ENCODE measurements at regions not wholly inside any gene's neighbourhood (a gene's known extent, or its start where the extent isn't known, plus 50 kb on each side); places are given as distances from the start of the nearest gene placed in this dataset.

DNA sequence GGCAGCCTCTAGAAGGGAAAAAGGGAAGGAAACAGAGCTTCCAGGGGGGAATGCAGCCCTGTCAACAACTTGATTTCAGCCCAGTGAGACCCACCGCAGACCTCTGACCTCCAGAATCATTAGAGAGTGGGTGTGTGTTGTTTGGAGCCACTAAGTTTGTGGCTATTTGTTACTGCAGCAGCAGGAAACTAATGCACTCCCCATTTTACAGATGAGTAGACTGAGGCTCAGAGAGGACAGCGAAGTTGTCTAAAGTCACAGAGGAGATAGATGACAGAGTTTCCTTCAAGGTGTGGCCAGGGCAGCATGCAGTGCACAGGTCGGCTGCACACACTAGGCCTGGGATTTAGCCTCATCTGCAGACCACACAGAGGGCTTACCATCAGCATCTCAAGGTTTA lies 81.8 kb upstream of the ALDH1L1 start (continued):
- TF ChIP-seq, protein P1, sequence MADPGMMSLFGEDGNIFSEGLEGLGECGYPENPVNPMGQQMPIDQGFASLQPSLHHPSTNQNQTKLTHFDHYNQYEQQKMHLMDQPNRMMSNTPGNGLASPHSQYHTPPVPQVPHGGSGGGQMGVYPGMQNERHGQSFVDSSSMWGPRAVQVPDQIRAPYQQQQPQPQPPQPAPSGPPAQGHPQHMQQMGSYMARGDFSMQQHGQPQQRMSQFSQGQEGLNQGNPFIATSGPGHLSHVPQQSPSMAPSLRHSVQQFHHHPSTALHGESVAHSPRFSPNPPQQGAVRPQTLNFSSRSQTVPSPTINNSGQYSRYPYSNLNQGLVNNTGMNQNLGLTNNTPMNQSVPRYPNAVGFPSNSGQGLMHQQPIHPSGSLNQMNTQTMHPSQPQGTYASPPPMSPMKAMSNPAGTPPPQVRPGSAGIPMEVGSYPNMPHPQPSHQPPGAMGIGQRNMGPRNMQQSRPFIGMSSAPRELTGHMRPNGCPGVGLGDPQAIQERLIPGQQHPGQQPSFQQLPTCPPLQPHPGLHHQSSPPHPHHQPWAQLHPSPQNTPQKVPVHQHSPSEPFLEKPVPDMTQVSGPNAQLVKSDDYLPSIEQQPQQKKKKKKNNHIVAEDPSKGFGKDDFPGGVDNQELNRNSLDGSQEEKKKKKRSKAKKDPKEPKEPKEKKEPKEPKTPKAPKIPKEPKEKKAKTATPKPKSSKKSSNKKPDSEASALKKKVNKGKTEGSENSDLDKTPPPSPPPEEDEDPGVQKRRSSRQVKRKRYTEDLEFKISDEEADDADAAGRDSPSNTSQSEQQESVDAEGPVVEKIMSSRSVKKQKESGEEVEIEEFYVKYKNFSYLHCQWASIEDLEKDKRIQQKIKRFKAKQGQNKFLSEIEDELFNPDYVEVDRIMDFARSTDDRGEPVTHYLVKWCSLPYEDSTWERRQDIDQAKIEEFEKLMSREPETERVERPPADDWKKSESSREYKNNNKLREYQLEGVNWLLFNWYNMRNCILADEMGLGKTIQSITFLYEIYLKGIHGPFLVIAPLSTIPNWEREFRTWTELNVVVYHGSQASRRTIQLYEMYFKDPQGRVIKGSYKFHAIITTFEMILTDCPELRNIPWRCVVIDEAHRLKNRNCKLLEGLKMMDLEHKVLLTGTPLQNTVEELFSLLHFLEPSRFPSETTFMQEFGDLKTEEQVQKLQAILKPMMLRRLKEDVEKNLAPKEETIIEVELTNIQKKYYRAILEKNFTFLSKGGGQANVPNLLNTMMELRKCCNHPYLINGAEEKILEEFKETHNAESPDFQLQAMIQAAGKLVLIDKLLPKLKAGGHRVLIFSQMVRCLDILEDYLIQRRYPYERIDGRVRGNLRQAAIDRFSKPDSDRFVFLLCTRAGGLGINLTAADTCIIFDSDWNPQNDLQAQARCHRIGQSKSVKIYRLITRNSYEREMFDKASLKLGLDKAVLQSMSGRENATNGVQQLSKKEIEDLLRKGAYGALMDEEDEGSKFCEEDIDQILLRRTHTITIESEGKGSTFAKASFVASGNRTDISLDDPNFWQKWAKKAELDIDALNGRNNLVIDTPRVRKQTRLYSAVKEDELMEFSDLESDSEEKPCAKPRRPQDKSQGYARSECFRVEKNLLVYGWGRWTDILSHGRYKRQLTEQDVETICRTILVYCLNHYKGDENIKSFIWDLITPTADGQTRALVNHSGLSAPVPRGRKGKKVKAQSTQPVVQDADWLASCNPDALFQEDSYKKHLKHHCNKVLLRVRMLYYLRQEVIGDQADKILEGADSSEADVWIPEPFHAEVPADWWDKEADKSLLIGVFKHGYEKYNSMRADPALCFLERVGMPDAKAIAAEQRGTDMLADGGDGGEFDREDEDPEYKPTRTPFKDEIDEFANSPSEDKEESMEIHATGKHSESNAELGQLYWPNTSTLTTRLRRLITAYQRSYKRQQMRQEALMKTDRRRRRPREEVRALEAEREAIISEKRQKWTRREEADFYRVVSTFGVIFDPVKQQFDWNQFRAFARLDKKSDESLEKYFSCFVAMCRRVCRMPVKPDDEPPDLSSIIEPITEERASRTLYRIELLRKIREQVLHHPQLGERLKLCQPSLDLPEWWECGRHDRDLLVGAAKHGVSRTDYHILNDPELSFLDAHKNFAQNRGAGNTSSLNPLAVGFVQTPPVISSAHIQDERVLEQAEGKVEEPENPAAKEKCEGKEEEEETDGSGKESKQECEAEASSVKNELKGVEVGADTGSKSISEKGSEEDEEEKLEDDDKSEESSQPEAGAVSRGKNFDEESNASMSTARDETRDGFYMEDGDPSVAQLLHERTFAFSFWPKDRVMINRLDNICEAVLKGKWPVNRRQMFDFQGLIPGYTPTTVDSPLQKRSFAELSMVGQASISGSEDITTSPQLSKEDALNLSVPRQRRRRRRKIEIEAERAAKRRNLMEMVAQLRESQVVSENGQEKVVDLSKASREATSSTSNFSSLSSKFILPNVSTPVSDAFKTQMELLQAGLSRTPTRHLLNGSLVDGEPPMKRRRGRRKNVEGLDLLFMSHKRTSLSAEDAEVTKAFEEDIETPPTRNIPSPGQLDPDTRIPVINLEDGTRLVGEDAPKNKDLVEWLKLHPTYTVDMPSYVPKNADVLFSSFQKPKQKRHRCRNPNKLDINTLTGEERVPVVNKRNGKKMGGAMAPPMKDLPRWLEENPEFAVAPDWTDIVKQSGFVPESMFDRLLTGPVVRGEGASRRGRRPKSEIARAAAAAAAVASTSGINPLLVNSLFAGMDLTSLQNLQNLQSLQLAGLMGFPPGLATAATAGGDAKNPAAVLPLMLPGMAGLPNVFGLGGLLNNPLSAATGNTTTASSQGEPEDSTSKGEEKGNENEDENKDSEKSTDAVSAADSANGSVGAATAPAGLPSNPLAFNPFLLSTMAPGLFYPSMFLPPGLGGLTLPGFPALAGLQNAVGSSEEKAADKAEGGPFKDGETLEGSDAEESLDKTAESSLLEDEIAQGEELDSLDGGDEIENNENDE (IDR thresholded peaks at IDR 0.05; ENCODE audit: insufficient replicate concordance, low read length) = no peak
